G401.6 (cell line): ENCODE measurements at regions not wholly inside any gene's neighbourhood (a gene's known extent, or its start where the extent isn't known, plus 50 kb on each side); places are given as distances from the start of the nearest gene placed in this dataset.

Experiments
- FAIRE-seq: peaks from 2 replicates; lab custom pipeline; 2012; peaks lifted over from hg19 to GRCh38; lab: Jason Lieb, UNC

DNA sequence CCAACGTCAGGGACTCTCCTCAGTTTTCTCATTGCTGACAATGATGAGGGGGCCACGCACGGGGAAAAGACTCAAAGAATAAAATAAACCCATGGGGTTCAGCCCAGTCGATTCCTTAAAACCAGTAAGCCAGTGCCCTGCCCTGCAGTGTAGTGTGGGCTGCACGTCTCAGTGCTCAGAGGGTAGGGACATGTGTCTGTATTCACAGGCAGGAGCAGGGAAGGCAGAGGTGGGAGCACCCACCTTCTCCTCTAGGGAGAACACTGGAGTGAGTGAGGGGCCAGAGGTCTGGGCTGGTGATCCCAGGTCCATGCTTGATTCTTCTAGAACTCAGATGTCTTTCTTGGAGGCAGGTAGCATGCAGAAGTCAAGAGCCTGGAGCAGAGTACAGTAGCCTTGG, 303.6 kb downstream of the MATN1 start:
- FAIRE-seq, result no peak

DNA sequence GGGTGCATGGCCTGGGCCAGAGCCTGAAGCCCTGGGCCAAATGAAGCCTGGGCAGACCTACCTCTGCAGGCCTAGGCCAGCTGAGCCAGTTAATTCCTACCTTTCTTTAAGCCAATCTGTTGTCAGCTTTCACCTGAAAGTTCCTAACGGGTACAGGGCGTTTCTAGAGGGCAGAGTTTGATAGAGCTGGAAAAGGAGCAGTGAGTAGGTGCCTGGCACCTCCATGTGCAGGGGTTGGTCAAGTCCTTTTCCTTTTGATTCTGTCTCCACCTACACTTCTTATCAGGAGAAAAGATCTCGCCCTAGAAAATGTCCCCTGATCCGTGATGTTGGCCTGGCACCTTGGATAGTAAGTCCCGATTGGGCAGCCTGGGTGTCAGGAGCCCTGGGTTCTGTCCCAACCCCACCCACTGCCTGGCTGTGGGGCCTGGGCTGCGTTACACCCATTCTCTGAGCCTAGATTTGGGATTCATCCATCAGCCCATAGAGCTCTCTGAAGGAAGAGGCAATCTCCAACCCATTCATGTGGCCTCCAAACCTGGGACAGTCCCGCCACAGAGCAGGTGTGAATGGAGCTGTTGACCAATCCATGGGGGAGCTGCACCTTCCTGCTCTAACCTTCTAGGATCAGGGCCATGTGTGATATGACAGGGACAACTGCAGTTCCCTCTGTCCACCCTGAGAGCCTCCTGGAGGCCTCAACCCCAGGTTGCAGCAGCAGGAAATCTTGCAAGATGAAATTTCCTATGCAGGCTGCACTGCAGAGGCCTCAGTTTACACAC, 304.3 kb downstream of the MATN1 start:
- FAIRE-seq, result no peak

DNA sequence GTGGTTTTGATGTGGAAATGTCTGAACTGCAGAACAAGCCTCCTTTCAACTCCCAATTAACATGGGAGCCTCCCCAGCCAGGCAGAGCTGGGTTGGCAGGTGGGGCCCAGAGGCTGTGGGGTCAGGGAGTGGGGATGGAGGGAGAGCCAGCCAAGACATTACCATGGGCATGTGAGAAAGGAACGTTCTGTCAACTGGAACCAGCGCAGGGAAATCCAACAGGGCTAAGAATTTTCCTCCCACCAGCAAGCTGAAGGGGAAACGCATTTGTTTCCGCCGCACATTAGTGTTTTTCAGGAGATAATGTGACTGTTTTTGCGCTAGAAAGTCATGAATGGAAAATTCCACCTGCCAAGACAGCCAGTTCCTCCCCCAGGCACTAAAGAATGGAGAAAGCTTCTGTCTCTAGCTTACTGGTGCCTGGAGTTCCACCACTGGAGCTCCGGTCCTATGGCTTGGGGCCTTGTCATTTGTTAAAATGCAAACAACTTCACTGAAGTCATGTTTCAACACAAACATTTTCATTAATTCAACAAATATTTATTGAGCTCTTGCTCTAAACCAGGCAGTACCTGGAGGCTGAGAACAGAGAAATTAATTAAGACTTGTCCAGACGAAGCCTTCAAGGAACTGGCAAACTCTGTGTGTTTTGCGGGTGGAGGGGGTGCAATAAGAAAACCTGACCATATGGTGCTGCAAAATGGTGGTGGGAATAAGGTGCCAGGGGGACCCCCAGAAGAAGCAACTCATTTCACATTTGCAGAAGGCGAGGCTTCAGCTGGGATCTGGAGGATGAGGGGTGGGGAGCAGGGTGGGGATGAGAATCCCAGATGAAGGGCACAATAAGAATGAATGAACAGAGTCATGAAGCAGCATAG, 305.1 kb downstream of the MATN1 start:
- FAIRE-seq, result no peak

DNA sequence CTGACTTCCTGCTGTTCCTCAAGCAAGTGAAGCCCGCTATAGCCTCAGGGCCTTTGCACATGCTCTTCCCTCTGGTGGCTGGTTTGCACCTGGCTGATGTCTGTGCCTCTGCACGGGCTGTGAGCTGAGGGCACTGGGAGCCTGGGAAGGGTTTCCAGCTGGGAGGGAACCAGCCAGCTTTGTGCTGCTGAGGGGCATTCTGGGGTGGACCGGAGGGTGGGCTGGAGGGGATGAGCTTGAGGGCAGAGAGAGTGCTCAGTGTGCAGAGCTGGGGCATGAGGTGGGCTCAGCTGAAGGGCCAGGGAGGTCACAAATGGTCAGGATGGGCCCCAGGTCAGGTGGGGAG, 305.7 kb downstream of the MATN1 start:
- FAIRE-seq, result no peak

DNA sequence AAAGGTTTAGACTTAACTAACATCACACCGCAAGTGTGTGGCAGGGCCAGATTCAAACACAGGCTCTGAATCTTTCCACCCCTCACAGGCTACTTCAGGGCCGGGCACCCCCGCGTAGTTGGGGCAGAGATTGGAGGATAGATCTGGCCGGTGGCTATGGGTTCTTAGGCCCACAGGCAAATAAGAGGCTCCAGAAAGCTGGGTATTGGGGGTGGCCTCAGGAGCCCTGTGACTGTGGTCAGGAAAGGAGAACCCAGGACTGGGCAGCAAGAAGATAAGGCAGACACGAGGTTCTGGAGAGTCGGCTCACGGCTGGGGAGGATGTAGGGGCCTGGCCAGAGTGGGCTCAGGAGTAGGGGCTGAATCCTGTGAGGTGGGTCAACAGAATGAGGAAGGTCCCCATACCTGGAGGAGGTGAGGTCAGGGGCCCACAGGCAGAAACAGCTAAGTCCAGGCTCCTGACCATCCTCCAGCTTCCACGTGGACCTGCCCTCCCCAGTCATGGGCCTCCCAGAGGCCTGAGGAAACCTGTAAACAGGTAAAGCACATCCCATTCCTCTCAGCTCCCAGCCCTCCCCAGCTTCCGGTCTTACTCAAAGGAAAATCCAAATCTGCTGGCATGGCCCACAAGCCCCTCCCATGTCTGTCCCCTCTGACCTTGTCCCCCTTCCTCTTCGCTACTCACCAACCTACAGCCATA, 306.2 kb downstream of the MATN1 start:
- no peak for FAIRE-seq

DNA sequence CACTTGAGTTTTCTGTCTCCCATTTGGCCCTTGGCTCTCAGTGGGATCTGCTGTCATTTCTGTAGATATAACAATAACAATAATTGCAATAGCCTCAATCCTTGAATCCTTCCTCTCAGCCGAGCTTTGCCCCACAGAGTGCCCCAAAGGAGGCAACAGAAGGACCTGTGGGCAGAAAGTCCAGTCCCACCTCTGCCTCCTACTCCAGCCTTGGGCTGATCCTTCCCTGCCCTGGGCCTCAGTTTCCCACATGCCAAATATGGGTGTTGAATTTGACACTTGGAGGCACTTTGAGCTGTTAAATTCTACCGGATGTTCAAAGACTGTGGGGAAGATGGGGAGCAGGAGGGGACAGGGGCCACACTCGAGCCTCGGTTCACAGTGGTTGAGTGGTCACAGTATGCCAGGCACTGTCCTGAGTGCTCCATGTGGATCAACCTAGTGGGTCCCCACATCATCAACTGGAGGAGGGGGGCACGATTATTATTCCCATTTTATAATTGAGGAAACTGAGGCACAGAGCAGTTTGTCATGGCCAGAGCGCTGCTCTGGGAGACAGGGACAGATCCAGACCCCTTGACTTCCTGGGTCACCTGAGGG, 307.1 kb downstream of the MATN1 start:
- FAIRE-seq, result no peak

DNA sequence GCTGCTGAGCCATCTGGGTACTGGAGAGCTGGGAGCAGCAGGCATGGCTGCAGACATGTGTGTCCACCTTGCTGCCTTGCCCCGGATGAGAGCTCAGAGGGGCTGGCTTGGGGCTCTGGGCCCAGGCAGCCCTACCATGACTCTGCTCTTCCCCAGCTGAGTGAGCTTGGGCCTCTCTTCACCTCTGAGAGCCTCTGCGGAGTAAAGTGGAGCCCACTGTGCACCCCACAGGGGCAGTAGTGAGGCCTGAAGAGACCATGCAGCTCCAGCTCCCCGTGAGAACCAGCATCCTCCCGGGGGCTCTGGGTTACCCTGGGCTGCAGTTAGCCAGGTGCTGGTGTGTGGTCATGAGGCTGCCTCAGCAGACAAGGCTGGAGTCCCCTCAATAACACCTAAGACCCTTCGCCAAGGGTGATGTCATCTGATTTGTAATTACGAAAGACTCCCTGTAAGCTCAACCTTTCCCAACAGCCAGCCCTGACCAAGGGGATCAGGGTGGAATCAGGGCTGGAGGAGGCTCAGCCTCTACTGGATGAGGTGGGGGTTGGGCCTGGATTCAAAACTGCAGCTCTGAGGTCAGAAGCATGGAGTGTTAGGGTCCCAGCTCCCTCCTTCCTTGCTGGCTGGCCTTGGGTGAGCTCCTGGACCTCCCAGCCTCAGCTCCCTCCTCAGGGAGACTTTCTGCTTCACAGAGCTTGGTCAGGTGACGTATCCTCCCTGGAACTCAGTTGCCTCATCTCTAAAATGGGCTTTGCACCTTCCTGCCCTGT, 308.0 kb downstream of the MATN1 start:
- no peak for FAIRE-seq

DNA sequence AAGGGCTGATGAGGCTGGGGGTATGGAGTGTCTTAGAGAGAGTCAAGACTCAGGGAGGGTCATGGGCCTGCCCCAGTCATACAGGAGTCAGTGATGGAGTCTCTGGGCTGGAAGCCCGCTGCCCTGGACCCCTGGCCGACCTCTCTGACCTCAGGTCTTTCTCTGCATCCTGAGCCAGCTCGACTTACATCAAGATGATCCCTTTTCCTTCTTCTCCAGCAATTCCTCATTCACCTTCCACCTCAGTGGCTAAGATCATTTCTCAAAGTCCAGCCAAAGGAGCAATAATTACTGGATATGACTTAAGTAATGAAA, 308.6 kb downstream of the MATN1 start:
- no peak for FAIRE-seq

DNA sequence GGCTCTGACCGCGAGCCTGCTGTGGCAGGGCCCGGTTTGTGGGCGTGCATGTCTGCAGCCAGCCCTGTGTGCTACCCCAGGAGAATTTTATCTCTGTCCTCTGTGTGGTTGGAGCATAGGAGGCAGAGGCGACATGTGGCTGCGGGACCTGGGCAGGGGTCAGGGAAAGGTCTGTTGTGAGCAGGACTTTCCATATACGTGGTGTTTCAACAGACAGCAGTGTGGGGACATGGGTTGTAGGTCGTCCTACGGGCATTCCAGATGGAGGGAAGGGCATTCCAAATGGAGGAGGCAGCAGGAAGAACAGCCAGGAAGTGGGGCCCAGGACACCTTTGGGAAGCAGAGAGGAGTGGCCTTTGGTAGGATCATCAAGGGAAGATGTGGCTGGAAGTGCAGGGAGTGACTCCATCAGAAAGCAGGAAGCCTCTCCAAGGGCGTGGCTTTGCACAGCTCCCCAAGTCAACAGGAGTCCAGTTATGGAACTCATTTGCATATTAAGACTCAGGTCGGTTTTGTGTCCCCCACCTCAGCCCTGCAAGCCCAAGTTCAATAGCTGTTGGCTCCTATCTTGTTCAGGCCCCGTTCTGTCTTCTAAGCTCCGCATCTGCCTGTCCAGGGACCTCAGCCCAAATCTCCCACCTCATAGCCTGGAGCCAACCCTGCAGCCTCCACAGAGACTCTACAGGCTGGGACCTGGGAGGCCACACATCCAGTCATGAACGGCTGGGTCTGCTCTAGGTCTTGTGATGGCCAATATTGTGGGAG, 309.1 kb downstream of the MATN1 start:
- no peak for FAIRE-seq

DNA sequence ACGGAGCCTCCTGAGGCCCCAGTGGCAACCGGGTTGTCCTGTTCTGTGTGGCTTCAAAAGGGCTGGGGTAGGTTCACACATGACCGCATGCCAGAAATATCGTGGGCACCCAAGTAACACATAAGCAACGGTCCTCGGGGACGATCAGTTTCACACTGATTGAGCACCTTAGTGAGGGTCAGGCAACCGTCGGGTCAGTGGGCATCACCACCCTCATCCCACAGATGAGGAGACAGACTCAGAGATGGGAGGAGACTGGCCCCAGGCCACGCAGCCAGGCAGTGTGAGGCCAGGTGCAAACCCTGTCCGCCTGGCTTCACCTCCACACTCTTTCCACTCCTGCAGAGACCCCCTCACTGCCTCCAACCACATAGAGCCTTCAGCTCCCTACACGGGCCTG, 309.8 kb downstream of the MATN1 start:
- no peak for FAIRE-seq

DNA sequence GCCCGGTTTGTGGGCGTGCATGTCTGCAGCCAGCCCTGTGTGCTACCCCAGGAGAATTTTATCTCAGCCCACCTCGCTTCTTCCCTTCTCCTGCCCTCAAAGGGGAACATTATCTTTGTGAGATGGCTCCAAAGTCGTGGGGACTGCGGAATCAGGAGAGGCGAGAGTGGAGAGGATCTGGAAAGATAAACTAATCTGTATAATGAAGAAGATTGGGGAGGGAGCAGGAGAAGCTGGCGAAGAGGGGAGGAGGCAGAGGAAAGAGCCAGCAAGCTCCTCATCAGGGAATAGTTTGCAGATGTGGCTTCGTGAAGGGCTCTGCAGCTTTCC, 310.3 kb downstream of the MATN1 start:
- FAIRE-seq, result no peak

DNA sequence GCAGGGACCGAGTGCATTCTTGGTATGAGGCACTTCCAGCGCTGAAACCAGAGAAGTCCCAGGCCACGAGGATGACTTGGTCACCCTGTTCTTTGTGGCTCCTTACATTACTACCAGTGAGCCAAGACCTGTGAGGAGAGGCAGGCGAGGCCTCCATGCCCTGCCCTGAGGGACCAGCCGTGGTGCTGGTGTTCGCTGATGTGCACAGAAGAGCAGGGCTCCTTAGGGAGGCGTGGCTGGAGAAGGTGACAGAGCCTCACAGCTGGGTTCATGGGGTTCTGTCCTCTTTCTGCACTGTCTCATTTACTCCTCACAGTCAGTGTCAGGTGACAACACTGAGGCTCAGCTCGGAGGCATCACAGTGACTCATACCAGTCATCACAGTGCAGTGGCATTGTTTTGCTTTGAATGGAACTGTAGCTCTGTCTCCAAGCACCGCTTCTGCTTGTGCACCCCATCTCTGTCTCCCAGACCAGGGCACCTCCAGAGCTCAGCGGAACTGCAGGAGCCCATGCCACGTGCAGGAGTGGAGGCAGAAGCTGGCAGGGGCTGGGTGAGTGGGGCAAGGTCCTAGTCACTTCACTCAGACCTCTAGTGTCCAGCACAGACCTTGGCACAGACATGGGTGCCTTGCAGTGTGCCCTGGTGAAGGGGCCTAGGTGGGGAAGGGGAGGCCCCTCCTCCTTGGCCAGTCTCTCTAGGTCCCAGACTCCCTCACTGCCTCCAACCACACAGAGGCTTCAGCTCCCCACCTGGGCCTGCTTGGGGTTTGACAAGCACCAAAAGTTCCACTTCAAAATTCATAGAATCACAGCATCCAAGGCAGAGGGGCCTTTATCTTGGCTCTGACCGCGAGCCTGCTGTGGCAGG, 310.9 kb downstream of the MATN1 start:
- no peak for FAIRE-seq

DNA sequence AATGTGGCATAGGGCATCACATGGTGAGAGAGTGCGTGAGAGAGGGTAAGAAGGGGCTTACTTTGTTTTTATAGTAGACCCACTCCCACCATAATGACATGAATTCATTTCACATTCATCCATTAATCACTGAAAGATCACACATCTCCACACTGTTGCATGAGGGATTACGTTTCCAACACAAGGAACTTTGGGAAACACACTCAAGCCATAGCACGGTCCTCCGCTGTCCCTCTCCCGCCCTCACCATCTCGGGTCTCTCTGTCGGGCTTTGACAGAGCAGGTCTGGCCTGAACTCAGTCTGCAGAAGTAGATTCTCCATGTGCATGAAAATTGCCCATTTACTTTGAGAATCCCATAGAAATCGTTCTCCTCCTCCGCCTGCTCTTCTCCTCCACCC, 312.2 kb downstream of the MATN1 start:
- FAIRE-seq, result no peak

DNA sequence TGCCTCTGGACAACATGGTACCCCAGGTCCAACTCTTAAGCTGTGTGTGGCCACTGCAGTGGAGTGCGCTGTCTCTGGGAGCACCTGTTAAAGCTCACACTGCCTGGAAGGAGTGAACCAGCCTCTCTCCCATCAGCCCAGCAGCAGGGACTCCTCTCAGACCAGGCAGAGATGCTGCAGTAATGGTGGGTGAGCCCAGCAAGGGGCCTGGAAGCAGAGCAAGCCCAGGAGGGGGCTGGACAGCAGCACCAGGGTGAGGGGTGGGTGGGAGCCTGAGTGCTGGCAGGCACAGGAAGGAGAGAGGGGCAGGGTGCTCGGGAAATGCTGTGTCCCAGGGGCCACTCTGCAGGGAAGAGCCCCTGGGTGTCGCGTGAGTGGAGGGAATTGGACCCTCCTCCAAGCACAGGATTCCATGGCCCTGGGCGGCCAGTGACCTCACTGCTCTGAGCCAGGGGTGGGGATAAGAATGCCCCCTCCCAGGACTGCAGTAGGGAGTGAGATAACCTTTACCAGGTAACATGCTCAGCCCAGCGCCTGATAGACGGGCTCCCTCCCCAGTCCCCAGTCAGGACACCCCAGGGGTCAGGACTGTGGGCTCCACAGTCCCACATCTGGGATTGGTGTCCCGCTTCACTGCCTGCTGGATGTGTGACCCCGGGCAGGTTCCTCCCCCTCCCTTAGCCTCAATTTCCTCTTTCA, 313.1 kb downstream of the MATN1 start:
- FAIRE-seq, result no peak

DNA sequence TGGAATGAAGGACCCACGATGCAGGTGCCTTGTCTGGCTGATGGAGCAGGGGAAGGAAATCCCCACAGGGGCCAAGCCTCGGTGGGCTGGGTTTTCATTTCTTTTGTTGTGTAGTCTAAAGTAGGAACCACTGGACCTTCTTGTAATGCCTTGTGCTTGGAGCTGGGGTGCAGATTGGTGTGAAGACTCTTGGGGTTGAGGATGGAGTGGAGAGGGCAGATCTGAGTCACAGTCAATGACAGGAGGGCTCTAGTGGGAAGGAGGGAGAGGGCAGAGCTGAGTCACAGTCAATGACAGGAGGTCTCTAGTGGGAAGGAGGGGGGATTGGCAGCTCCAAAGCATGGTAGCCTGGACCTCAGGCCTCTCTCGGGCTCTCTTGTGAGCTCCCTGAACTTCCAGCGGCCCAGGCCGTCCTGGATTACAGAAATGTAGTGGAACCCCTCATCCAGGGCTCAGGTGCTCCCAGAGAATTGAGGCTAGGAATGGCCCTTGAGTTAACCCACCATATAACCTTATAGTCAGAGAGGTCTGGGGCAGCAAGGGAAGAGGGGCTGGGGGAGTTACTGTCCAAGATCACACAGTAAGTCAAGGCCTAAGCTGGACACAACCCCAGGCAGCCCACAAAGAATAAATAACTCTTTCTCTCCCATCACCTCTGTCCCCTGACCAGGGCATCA, 313.8 kb downstream of the MATN1 start:
- no peak for FAIRE-seq

DNA sequence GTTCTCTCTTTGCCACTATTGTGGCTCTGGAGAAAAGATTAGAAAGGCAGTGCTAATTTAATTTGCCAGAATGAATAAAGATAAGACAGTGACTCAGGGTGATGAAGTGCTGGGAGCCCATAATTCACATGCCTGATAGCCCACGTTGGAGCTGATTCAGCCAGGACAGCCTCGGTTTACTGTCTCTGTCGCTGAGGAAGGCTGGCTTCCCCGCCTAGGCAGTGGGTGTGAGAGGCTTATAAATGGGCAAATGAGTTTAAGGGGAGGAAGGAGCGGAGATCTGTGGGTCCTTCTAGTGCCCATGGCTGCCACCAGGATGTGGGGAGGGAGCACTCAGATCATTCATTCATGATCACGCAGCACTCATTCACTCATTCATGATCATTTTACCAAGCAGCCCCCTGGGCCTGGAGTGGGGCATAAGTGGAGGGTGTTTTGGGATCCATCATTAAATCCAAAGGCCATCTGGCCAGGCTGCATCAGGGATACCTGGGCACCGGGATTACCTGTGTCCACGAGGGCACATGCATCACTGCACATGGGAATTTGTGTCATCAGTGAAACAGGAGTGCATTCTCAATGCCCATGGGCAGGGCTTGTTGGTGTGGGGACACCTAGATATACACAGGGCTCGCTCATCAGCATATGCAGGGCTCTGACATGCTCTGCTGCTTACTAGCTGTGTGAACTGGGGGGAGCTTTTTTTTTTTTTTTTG, 315.4 kb downstream of the MATN1 start:
- no peak for FAIRE-seq

DNA sequence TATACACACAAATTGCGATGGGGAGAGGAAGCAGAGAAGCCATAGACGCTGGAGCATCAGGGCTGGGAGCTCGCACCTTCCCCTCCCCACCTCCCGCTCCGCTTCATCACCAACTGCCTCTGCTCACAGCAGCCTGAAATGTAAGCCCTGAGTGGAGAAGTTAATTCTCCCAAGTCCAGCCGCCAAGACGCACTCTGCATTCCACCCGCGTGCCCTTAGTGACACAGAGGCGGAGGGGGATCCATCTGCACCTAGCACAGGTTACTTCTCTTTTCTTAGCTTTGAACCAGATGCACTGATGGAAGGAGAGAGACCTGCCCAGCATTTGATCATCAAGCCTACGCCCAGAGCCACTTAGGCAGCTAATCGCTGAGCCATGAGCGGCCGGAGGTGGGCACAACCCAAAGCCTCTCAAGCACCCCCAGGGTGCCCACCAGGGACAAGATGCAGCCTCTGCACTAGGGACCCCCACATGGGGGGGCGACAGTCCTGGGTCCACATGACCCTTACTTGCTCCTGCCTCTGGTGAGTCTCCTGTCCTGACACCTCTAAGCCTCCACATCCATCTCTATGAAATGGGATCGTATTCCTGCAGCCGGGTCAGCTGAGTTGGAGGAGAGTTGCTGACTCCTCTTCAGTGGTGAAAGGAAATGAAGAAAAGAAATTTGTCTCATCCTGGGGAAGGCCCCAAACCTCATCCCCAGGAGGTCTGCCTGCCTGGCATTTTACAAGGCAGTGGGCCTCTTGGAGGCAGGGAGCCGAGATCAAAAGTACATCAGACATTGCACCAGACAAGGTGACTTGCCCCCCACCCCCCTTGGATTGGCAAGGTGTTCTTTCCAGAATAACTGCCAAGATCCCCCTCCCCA, 316.2 kb downstream of the MATN1 start:
- FAIRE-seq, result no peak
